ENCODE measurements at regions not wholly inside any gene's neighbourhood (a gene's known extent, or its start where the extent isn't known, plus 50 kb on each side); places are given as distances from the start of the nearest gene placed in this dataset.

- no peak for DNase-seq (ENCODE audit: low read depth)
Observed at GRCh38 chr19:28024920-28025319, 1188.0 kb downstream of the UQCRFS1 start.

- DNase-seq (ENCODE audit: low read depth) = no peak
Observed at GRCh38 chr19:28023064-28023463, 1189.9 kb downstream of the UQCRFS1 start.

GRCh38 chr19:28022506-28022905 is 1190.4 kb downstream of the UQCRFS1 start:
- DNase-seq (ENCODE audit: low read depth) = no peak

- no peak for DNase-seq (ENCODE audit: low read depth)
Observed at GRCh38 chr19:28021259-28022185, 1191.4 kb downstream of the UQCRFS1 start.

- DNase-seq (ENCODE audit: low read depth) = no peak
Observed at GRCh38 chr19:28020619-28021258, 1192.2 kb downstream of the UQCRFS1 start.

GRCh38 chr19:28019901-28020300 is 1193.0 kb downstream of the UQCRFS1 start:
- DNase-seq (ENCODE audit: low read depth) = no peak

GRCh38 chr19:28019371-28019770 is 1193.6 kb downstream of the UQCRFS1 start:
- DNase-seq (ENCODE audit: low read depth) = no peak

GRCh38 chr19:28018499-28018898 is 1194.5 kb downstream of the UQCRFS1 start:
- no peak for DNase-seq (ENCODE audit: low read depth)

GRCh38 chr19:28014615-28015405 is 1198.1 kb downstream of the UQCRFS1 start:
- no peak for DNase-seq (ENCODE audit: low read depth)

GRCh38 chr19:28012361-28012760 is 1200.6 kb downstream of the UQCRFS1 start:
- no peak for DNase-seq (ENCODE audit: low read depth)

- no peak for DNase-seq (ENCODE audit: low read depth)
Observed at GRCh38 chr19:28010656-28011055, 1202.3 kb downstream of the UQCRFS1 start.

GRCh38 chr19:28009696-28010095 is 1203.3 kb downstream of the UQCRFS1 start:
- DNase-seq (ENCODE audit: low read depth) = no peak

GRCh38 chr19:28008695-28009094 is 1204.3 kb downstream of the UQCRFS1 start:
- DNase-seq (ENCODE audit: low read depth) = no peak

GRCh38 chr19:28003543-28003942 is 1209.4 kb downstream of the UQCRFS1 start:
- DNase-seq (ENCODE audit: low read depth) = no peak

GRCh38 chr19:27997069-27997468 is 1215.9 kb downstream of the UQCRFS1 start:
- DNase-seq (ENCODE audit: low read depth) = no peak

GRCh38 chr19:27993619-27994570 is 1219.1 kb downstream of the UQCRFS1 start:
- no peak for DNase-seq (ENCODE audit: low read depth)

GRCh38 chr19:27986299-27986698 is 1226.7 kb downstream of the UQCRFS1 start:
- no peak for DNase-seq (ENCODE audit: low read depth)

GRCh38 chr19:27975419-27976005 is 1237.4 kb downstream of the UQCRFS1 start:
- no peak for DNase-seq (ENCODE audit: low read depth)

- DNase-seq (ENCODE audit: low read depth) = no peak
Observed at GRCh38 chr19:27974082-27974513, 1238.9 kb downstream of the UQCRFS1 start.

GRCh38 chr19:27972291-27973040 is 1240.5 kb downstream of the UQCRFS1 start:
- DNase-seq (ENCODE audit: low read depth) = no peak

All from activated T-helper 1 cell treated with Interleukin-2 at 50 U/mL for 16 hours (primary cell).